GM18505 (cell line): ENCODE measurements at regions not wholly inside any gene's neighbourhood (a gene's known extent, or its start where the extent isn't known, plus 50 kb on each side); places are given as distances from the start of the nearest gene placed in this dataset.
"Not testable (repeated sequence)": the region's sequence is repeated elsewhere in the genome, so short reads cannot be mapped to it uniquely, and the experiment has no call there.

Experiments
- ATAC-seq: cut with Tn5 transposase; IDR thresholded peaks from one replicate; pipeline ENCODE4 v1.9.1; 2021; ENCODE audit not compliant: unreplicated experiment
- POLR2A ChIP-seq: IDR thresholded peaks from 4 replicates; pipeline ENCODE4 v1.6.1; 2011; ENCODE audit warnings: borderline replicate concordance; ENCODE audit not compliant: insufficient read depth, insufficient read length; ENCODE audit errors: extremely low read depth

DNA sequence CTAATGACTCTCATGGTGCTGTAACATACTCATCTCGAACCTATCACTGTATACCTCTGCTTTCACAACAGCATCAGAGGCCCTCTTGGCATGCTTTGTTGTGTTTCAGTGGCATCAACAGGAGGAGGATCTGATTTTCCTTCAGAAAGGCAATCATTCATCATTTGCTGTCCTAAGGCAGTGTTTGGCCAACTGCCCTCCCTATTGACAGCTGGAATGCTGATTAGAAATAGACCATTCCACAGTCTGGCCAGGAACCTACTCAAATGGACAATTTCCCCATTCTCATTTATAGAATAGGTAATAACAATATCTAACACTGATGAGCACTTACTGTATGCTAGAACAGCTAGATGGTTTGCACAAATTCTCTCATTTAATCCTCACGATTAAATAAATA is 310.6 kb upstream of the PTBP2 start:
- no peak for TF ChIP-seq POLR2A
- ATAC-seq, result no peak

DNA sequence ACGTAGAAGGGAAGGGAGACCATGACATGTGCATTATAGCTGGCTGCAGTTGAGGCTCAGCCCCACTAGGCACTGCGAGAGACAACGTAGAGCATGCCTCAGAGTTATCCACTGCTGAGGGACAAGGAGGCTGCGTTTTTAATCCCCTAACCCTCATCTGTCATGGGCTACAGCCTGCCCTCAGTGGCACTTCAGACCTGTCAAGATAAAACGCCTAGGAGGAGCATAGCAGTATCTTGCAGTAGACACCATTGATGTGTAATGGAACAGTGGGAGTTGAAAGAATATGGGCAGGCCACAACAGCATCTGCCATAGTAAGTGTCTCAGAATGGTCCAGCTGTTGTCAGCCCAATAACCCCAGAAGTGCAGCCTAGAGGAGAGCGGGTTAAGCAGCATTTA is 307.0 kb upstream of the PTBP2 start:
- ATAC-seq, result no peak
- no peak for TF ChIP-seq POLR2A

DNA sequence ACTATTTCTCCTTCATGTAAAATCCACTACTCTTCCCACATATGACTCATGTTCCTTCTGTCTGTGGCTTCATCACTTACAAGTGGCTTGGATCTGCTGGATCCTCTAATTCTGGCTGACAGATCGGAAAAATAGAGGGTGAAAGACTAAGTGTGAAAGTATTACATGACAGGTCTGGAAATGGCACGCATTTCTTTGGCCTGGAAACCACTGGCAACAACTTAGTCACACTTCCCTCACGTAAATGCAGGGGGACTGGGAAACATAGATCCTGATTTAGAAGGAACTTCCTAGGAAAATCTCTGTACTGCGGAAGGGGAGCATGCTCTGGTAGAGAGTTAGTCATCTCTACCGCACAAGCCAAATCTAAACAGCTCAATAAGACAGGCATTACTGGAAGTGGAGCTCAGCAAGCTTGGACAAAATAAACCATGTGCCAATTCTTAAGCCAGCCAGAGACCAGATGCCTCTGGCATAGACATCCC is 305.4 kb upstream of the PTBP2 start:
- ATAC-seq, result no peak
- no peak for TF ChIP-seq POLR2A

DNA sequence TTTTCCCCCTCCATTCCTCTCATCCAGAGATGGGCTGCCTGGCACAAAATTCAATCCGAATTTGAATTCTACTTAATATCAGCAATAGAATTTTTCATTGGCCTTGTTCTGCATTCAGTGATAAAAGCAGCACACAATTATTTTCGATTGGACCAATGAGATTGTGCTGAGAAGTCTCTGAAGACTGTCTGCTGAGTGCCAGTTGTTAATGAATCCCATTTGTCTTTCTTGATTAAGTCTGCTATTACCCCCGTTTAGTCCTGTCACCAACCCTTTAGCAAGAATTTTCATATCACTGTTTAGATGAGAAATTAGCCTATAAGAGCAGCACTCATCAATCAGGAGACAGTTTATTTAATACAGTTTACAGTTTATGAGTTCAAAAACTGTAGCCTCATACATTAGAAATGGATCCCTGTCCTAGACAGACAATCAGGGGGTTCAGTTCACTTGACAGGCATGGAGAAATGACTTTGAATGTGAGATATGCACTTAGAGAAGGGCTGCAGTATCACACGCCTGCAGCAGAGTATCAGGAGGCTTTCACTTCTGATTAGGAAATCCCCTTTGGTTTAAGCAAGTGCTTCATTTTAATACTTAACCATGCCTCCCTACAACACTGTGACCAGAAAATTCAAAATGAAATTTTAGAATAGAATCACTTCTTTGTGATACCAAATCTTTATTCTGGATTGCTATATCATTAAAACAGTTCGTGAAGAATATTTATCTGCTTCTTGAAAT is 304.7 kb upstream of the PTBP2 start:
- peak; percentile 88 for ATAC-seq
- TF ChIP-seq POLR2A, result no peak

DNA sequence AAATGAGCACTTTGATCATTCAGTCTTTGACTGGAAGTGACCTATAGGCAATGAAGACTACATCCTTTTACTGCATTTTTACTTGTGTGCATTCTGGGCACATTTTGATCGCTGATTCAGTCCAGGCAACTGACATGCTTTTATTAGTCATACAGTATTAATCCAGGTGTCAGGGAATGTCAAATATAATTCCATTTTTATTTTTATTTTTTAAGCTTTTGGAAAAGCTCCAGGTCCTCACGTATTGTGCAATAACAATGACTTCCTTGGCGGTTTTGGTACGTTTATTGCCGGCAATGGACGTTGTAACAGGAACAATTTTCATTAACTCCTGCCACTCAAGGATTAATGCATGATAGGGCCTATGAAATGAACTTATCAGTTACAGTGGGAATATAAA is 302.6 kb upstream of the PTBP2 start:
- no peak for ATAC-seq
- TF ChIP-seq POLR2A, result no peak

DNA sequence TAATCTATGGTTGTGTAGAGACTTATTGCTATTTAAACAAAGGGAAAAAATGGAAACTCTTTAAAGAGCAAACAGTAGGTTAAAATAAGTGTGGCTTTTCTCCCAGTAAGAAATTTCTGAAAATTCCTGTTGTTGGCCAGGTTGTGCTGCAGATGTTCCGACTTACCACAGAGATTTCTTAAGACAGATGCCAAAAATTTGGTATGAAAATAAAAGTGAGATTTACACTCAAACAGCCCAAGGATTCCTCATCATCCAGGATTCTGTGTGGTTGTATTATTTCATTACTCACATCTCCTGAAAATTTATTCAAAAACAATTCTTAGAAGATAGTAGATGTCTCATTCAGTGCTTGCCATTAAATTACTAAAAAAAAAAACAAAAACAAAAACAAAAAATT is 296.7 kb upstream of the PTBP2 start:
- TF ChIP-seq POLR2A, result no peak
- ATAC-seq, result no peak

DNA sequence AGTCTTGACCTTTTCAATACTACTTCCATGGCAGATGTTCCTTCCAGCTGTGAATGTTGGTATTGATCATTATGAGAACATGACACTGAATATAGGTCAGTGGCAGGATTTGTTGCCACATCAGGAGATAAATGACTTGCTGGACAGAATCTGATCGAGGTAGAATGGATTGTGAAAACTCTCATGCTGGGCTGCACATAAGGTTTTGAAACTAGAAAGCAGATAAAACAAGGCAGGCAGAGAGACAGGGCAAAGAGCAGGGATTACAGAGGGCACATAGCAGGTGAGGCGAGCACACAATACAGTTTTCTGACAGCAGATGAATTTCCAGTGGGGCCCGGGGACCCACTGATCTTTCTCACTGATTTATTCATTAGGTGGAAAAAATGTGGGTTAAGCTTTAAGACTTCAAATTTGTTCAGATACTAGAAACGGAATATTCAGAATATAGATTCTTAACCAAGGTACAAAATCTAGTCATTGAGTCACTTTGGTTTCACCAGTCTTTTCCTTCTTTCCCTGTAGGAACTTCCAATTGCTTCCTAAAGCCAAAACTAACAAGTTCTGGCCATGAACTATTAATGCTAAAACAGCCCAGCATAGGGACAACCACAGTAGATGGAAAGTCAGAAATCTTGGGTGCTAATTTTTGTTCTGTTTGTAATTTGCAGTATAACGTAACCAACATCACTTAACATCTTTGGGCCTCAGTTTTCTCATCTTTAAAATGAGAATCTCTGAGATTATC is 296.0 kb upstream of the PTBP2 start:
- ATAC-seq, result no peak
- no peak for TF ChIP-seq POLR2A

DNA sequence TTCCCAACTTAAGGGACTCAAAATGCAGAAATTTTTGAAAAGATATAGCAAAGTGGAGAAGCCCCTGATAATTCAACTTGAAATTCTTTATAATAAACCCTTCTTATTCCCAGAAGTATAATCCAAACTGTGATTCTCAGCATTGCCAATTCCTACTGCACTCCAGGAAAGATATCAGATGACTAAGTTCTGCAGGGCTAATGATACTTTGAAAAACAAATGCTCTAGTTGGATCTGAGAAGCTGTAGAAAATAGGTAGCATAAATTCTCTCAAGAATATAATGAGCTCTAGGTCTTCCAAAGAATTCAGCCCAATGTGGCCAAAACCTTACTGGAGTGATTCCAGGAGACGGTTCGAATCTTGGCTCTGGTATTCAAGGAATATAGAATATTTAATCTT is 294.0 kb upstream of the PTBP2 start:
- TF ChIP-seq POLR2A, result no peak
- ATAC-seq, result no peak

DNA sequence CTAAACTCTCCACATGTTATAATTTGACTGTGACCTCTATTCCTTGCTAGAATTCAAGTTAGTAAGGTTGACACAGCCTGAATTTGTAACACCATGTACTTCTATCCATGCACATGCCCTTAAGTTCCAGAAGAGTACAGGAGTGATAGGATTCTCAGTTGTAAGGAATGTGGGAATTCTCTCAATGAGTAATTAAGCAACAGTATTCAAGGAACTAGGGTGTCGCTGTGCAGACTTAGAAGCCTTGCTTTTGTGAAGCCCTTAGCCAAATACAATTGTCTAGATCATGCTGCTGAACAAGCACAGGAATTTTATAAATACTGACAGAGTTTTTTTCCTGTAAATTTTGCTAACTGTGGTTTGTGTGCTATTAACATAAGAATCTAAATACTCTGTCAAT is 276.3 kb upstream of the PTBP2 start:
- no peak for TF ChIP-seq POLR2A
- ATAC-seq, result no peak

DNA sequence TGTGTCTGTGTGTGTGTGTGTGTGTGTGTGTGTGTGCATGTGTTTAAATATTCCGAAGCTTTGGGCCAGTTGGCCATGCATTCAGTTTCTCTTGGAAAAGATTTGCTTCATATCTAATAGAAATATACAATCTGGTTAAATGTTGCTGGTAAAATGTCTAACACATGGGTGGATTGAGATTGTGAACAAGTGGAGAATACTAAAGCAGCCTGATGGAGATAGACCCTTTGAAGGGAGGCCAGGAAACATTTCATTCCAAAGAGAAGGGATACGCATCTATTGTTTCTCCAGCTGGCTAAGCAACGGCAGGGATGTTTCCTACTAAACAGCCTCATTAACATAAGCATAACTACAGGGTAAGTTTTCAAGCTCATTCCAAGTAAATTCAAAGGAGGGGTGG is 257.5 kb upstream of the PTBP2 start:
- TF ChIP-seq POLR2A, result no peak
- ATAC-seq, result no peak

DNA sequence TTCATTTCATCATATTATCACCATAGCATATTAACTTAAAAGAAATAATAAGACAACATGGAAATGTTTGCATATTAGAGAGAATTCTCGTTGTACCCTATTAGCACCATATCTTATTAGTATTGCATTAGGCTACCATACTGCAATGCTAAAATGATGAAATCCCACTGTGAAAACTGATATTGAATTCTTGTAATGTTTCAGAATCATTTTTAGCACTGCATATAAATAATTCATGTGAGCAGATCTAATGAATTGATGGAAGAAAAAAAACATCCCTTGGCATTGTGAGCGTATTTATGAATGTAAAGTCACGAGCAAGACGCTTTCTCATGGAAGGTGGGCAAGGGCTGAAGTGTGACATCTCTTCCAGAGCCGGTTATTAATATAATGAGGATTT is 257.1 kb upstream of the PTBP2 start:
- ATAC-seq, result no peak
- no peak for TF ChIP-seq POLR2A

DNA sequence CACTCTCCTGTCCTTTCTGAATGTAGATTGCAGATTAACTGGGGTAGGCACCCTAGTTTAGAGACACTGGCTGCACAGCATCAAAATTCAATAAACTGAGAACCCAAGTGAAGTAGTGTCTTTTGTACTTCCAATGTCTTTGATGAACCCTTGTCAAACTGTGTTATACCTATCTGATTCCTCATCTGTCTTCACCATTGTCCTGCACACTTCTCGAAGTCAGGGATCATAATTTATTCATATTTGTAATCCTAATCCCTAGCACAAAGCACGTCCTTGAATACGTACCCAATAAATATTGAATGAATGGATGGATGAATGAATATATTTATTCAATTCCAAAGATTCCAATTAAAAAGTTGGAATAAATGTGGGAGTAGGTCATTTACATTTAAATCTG is 256.6 kb upstream of the PTBP2 start:
- TF ChIP-seq POLR2A, result no peak
- no peak for ATAC-seq

DNA sequence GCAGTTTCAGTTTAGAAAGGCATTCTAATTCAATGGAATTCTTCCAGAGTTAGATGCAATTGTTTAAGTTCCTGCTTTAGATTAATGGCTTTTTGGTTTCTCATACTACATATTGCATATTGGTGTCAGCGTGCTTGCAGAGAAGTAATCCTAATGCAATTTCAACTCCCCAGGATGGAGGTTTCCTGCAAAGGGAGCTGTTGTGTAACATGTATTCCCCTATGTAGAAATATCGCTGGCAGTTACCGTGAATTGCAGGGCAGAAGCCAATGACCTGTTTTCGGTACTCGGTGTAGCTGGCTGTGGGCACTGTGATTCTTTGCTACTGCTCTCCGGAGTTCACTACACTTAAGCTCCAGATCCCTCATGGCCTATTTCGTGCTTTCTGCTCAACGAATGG is 256.1 kb upstream of the PTBP2 start:
- ATAC-seq, result no peak
- TF ChIP-seq POLR2A, result no peak

DNA sequence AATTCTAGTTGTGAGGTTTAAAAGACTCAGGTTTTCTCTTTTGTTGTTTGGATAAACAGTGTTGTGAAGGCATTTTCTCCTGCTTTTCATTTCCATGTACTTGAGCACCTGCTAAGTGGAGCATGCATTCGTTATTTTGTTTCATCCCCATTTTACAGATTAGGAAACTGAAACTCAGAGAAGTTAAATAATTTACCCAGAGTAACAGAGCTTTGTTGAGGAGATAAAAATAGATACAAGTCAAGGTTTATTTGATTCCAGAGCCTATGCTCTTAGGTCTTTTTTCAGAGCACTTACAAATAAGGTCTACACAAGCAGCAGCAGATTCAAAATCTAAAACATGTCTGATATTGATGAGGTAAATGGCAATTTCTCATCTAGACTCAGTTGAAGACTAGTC is 254.7 kb upstream of the PTBP2 start:
- ATAC-seq, result no peak
- TF ChIP-seq POLR2A, result no peak

DNA sequence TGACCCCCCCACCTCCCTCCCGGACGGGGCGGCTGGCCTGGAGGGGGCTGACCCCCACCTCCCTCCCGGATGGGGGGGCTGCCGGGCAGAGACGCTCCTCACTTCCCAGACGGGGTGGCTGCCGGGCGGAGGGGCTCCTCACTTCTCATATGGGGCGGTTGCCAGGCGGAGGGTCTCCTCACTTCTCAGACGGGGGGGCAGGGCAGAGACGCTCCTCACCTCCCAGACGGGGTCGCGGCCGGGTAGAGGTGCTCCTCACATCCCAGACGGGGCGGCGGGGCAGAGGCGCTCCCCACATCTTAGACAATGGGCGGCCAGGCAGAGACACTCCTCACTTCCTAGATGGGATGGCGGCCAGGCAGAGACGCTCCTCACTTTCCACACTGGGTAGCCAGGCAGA is 251.9 kb upstream of the PTBP2 start:
- ATAC-seq, result not testable (repeated sequence)

DNA sequence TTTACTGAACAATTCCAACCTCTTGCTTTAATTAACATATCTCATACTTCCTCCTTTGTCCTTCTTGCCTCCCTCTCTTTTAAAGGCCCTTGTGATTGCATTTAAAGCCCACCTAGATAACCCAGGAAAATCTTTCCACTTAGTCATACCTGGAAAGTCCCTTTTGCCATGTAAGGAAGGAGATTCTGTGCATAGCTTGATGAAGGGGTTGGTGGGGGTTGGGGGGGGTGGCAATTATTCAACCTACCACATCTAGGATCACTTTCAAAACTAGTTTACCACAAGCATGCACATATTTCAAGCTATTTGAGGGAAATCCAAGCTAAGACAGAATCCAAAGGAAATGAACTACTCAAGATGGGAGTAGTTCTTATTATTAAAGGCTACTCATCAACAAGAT is 249.1 kb upstream of the PTBP2 start:
- TF ChIP-seq POLR2A, result no peak
- ATAC-seq, result no peak
